ENCODE measurements at regions not wholly inside any gene's neighbourhood (a gene's known extent, or its start where the extent isn't known, plus 50 kb on each side); places are given as distances from the start of the nearest gene placed in this dataset.
"Not testable (repeated sequence)": the region's sequence is repeated elsewhere in the genome, so short reads cannot be mapped to it uniquely, and the experiment has no call there.

DNA sequence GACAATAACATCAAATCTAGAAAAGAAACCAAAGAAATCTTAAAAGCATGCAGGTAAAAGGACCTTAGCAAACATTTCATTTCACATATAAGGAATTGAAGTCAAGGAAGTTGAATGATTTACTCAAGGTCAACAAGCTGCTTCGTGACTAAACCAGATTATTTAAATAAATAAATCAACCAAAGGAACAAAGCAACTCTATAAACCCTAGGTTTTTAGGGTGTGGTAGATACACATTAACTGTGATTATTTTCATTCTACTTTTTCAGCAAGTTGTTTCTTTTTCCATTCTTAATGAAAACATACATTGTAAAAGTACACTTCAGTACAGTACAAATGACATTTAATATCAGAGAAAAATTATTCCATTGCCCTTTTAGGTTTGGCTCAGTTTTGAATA lies 382.0 kb upstream of the STEAP1 start:
- no peak for DNase-seq (ENCODE audit: low spot score)

DNA sequence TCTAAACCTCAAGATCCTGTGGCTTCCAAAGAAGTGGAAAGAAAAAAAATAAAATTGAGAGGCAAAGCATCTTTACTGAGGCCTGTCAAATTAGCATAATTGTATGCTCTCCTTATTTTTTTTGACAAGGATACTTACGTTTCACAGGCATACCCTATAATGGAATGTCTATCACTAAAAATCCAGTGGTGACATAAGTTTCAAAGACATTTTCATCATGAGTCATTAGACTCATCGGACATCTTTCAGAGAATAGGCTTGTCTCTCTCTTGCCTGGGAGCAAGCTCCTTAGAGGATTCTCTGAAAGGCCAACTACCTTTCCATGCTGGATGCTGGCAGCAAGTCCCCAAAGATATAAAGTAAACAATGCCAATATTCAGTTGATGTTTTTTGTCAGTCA lies 380.7 kb upstream of the STEAP1 start:
- no peak for DNase-seq (ENCODE audit: low spot score)

DNA sequence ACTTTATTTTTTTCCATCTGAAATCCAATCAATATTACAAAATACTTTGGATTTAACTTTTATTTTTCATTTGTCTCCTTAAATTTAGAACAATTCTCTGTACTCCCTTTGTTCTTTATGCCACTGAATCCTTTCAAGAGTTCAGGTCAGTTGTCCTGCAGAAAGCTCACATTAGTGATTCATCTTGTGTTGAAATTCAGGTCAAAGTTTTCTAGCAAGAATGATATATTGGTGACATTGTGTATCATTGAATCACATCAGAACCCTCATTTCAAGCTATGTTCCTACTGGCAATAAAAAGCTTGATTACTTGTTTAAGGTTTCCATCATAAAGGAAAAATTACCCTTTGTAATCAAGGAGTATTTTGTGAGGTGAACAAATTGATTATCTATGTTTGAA lies 378.8 kb upstream of the STEAP1 start:
- no peak for DNase-seq (ENCODE audit: low spot score)

DNA sequence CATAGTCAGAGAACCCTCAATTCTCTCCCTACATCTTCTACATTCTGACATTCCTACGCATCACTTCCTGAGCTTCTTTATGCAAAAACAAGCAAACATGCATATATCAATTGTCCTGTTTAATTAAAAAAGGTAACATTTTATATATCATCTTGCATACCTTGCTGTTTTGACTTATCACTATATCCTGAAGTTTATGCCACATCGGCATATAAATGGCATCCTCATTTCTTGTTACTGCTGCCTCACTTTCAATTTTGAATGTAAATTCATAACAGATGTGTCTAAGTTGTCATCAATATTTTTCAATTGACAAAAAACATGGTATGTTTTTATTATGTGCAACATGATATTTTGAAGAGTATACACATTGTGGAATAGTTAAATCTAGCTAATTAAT lies 377.3 kb upstream of the STEAP1 start:
- no peak for DNase-seq (ENCODE audit: low spot score)

DNA sequence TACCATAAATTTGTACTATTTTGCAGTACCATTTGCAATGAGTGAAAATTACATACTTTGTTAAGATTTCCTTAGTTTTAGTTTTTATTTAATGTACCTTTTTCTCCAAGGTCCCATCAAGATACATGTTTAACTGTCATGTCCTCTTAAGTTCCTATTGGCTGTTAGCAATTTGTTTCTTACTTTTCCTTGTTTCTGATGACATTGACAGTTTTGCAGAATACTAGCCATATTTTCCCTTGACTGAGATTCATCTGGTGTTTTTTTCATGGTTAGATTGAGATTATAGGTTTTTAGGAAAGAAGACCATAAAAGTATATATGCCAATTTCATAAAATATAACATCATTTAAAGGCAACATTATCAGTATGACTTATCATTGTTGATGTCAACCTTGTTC lies 376.8 kb upstream of the STEAP1 start:
- DNase-seq (ENCODE audit: low spot score) = no peak

DNA sequence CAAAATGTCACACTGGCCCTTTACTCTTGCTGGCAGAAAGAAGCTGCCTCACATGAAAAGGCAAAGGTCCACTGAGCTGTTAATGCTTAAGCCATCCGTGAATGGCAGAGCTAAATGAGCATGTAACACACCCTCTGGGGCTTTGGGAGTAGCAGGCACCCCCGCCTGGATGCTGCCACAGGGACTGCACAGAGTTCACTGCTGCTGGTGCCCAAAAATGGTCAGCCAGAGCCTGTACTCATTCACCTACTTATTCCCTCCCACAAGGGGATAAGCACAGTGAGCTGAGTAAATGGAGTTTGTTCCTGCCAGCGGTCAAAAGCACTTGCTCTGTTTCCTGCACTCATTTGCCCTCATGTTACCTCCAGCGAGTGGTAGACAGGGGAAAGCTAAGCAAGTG lies 374.0 kb upstream of the STEAP1 start:
- DNase-seq (ENCODE audit: low spot score) = no peak

DNA sequence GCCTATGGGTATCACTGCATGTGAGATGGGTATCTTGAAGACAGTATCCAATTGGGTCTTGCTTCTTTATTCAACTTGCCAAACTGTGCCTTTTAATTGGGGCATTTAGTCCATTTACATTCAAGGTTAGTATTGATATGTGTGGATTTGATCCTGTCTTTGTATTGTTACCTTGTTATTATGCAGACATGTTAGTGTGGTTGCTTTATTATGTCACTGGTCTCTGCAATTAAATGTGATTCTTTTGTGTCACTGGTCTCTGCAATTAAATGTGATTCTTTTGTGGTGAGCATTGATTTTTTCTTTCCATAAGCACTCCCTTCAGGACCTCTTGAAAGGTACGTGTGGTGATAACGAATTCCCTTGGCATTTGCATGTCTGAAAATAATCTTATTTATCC lies 357.8 kb upstream of the STEAP1 start:
- no peak for DNase-seq (ENCODE audit: low spot score)

DNA sequence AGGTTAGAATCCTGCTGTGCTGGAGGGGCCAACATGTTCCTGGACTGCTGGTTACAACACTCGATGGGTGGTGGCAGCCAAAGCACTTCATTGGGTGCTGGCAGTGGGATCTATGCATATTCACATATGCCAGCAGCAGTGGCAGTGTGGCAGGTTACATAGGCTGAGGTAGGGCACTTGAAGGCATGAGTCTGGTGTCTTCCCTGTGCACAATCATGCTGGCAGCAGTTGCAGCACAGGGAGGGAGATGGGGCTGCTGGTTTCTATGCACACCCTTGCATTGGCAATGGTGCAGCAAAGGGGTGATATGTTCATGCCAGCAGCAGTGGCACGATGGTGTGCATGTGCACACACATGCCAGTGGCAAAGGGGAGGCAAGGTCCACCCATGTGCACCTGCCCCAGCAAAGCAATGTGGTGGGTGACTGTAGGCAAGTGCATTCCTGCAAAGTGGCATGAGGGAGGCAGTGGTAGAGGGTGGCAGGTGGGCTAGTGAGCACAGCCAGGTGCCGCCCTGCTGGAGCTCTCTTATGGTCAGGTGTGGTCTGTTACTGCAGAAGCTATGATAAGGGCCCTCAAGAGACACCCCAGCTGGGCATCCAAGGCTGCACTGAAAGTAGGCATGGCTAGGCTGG lies 356.2 kb upstream of the STEAP1 start:
- DNase-seq (ENCODE audit: low spot score) = no peak

DNA sequence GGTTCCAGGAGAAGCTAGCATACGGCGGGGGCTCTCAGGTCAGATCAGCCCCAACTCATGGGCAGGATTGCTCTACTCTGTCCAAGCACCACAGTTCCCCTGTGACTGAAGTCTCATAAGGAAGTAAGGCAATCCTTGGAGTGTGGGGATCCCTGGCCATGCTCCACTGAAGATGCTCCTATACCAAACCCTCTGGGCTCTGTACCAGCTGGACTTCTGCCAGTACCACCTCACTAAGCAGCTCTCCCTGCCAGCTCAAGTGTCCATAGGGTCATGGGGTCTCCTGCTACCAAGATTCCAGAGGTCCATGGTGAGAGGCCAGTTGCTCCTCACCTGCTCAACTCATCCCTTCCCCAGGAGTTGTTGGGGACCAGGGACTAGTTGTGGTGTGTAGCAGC lies 355.7 kb upstream of the STEAP1 start:
- no peak for DNase-seq (ENCODE audit: low spot score)

DNA sequence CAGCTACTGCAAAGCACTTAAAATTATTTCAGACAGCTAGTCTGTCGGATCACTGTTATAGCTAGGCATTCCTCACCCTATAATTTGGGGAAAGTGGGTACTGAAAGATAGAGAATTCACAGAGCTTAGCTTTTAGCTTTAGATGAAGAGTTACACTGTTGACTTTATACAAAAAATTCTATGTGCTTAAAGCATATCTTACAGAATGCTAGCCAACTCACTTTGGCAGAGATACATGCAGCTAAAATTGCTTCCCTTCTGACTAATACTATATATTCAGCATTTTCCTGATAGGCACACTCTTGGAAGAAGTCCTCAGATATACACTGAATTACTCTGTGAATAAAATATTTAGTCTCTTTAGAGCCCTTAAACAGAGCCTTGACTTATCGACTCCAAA lies 353.5 kb upstream of the STEAP1 start:
- no peak for DNase-seq (ENCODE audit: low spot score)

DNA sequence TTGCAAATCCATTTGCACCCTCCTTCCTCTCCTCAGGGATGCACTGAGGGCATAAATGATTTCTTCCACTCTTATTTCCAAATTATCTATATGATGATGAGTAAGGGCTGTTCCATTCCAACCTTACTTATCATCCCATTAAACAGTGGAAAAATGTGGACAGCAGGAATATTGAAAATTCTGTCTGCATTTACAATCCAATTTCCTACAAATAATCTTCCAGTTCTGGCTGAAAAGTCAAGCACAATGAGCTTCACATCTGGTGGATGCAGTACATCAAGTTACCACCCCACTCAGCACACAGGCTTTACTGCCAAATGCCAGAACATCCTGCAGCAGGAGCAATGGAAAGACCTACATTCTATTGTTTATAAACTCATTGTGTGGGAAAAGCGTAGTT lies 345.0 kb upstream of the STEAP1 start:
- DNase-seq (ENCODE audit: low spot score) = no peak

DNA sequence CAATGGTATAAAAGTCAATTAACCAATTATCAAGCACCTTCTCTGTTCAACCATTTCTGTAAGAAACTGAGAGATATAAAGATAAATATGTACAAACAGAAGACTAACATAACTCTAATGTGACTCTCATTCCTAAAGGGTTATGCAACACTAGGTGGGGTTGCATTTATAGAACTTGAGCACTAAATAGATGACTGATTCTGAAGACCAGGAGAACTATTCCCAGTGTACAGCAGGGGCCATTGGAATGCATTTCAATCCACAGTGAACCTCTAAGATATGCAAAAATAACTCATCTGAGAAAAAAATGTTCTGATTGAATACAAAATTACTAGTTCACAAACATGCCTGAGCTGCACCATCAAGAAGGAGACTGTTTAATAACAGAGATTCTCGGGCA lies 341.2 kb upstream of the STEAP1 start:
- no peak for DNase-seq (ENCODE audit: low spot score)

DNA sequence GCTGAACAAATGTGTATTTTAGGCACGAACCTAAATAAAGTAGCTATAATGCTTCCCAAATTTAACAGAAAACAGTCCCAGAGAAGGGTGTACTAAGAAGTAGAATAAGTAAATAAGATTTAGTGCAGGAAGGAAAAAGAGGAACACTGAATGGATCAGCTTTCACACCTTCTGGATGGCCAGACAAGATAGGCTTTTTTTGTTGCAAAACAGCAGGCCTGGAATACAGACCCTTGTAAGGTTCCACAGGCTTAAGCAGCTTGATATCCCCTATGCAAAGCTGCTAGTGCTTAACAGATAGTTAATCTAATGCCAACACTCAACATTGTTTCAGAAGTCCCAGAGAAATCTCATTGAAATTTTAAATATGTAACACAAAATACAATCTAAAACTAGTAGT lies 328.1 kb upstream of the STEAP1 start:
- DNase-seq (ENCODE audit: low spot score) = no peak

DNA sequence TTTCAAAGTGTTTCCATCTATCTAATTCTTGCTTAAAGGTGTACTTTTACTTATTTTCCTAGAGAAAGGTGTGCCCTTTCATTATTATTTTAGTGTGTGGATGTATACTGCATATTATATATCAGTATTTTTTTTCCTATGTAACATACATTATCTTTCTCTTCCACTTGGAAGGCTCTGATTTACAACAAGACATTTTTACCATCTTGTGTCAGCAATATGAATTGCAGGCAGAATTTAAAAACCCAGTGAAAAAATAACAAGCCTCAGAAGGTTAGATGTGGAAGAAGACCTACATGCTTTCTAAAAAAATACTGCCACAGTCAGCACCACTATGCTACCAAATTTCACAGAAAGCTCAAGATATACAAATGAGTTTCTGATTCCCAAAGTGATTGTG lies 327.7 kb upstream of the STEAP1 start:
- no peak for DNase-seq (ENCODE audit: low spot score)

DNA sequence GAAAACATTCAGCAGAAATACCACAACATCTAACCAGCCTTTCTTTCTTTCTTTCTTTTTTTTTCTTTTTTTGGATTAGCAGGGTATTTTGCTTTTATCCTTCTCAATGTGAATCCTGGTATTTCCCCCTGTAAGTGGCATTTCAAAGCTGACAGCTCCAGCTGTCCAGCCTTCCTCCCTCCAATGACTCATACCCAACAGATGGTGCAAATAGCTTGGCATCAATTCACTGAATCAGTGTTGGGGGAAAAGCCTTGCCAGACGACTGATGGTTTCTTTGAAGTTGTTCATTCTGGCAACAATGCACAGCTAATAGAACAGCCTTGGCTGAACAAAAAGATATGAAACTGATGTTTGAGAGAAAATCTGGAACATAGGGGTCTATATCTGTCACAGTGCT lies 316.8 kb upstream of the STEAP1 start:
- DNase-seq (ENCODE audit: low spot score) = no peak

DNA sequence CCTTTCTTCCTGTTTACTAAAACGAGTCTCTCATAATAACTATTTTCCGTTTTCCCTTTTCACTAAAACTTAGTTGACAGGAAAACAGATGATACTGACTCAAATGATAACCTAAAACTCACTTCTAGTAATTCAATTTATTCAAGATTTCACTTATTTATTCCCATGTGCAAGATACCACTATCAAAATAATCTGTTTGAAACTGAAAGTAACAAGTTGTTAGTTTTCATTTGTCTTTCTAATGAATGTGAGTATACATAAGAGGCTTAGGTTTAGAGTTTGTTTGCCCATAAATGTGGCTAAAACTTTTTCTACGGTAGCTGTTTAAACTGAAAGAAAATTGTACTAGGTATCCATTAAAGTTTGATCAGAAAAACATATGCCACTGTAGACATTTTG lies 314.9 kb upstream of the STEAP1 start:
- no peak for DNase-seq (ENCODE audit: low spot score)

DNA sequence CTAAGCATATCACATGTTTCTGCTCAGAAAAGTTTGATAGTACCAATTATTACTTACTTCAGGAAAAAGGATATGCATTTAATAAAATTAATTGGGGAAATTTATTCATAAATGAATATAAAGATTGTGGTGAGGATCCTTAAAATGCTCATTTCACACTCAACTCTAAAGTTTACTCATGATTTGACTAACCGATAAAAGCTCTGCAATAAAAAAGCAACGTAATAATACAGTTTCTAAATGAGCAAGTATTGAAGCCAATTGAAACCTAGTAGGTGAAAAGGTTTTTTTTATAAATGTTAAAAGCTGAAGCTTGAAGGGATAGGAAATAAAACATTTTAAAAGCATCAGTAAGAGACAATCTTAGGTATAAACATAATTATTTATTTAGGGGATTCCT lies 308.3 kb upstream of the STEAP1 start:
- DNase-seq (ENCODE audit: low spot score) = no peak

DNA sequence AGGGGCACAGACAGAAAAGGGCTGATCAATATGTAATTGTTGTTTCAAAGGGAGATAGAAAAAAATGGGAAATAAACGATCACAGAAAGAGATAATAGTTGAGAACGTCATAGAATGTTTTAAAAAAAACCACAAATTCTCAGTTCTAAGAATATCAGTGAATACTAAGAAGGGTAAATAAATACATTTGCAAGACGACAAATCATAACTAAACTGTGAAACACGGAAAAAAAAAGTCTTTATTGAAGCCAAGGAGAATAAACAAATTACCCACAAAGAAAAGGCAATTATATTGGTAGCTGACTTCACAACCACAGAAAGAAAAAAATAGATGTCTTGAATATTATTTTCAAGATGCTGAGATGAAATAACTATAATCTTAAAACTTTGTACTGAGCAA lies 305.2 kb upstream of the STEAP1 start:
- no peak for DNase-seq (ENCODE audit: low spot score)

DNA sequence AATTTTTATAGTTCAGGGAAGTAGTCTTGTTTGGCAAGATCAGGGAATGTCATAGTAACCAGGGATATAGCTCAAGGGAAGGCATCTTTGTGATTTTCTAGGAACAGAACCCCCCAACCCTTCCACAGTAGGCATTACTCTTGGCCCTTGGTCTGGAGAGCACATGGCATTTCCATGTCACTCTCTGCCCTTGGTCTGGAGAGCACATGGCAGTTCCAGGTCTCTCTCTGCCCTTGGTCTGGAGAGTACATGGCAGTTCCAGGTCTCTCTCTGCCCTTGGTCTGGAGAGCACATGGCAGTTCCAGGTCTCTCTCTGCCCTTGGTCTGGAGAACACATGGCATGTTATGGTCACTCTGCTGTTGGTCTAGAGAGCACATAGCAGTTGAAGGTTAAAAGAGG lies 297.2 kb upstream of the STEAP1 start:
- not testable (repeated sequence) for DNase-seq (ENCODE audit: low spot score)

DNA sequence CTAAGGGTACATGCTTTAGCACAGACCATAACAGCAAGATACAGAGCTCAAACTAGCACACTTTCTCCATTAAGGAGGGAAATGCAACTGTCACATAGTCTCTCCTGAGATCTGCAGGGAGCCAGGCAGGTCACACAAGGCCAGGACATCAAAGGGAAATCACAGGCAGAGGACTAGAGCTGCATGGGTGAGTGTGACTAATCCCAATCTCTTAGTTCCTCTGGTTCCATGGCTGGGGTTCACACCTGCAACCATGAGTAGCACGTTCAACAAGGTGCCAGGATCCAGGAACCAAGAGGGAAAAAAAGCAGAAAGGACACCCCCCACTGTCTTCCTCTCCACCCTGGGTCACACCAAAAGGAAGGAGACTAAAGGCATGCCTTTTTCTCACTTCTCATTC lies 296.5 kb upstream of the STEAP1 start:
- DNase-seq (ENCODE audit: low spot score) = no peak

DNA sequence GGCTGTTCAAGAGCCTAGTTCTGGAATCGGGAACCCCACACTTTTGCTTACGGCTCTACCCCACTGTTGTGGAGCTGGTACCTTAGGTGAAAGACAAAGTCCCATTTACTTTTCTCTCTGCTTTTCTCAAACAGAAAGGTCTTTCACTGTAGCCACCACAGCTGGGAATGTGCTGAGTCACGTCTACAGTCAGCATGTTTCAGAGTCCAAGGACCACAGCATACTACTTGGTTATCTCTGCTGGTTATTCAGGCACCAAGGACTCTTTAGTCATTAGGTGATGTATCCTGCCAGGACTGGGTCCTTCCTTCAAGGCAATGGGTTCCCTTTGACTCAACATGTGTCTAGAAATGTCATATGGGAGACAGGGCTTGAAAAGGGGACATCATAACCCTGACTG lies 266.8 kb upstream of the STEAP1 start:
- DNase-seq (ENCODE audit: low spot score) = no peak

DNA sequence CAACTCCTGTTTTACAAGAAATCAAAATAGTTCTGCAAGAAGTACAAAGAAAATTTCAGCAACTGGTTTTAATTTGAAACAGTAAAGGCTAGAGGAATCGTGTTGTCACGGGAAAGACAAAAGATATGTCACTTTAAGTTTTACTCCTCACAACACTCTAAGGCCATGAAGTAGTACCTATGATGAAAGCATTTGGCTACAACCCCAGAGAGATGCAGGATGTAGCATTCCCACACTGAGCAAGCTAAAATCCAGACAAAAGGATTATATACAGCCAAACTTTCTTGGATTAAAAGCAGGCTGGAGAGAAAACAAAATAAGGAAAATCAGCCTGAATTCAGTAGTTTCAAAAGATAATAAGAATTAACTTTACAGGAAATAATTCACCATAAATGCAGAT lies 245.5 kb upstream of the STEAP1 start:
- DNase-seq (ENCODE audit: low spot score) = no peak

DNA sequence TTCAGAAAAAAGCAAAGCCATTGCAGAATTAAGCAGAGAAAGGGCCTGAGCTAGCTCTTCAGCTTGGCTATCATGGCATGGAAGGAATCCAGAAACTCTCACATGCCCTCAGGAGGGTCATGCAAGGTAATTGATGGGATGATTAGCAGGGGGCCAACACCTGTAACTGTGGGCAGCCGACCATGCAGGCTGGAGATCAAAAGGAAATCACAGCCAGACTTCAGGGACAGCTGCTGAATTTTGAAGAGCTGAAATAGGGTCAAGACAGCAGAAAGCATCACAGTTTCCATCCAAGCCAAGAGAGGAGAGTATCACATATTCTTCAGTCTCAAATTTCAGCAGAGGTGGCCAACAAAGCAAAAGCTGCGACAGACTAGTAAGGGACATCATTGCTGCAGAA lies 239.6 kb upstream of the STEAP1 start:
- no peak for DNase-seq (ENCODE audit: low spot score)

DNA sequence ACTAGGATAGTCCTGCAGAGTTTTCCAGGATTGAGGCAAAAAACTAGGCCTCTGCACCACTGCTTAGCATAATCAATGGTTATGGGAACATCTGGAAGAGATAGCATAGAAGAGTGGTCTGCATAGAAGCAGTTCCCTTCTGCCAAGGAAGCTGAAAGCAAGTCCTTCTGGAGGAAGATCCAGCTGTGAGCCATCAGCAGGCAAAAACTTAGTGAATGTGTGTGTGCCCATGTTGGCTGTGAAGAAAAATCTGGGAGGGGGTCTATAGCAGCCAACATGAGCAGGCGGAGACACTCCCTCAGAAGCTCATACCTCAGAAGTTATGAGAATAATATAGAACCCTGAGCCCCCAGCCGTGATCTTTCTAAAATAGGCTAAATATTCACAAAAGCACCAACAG lies 228.1 kb upstream of the STEAP1 start:
- no peak for DNase-seq (ENCODE audit: low spot score)

DNA sequence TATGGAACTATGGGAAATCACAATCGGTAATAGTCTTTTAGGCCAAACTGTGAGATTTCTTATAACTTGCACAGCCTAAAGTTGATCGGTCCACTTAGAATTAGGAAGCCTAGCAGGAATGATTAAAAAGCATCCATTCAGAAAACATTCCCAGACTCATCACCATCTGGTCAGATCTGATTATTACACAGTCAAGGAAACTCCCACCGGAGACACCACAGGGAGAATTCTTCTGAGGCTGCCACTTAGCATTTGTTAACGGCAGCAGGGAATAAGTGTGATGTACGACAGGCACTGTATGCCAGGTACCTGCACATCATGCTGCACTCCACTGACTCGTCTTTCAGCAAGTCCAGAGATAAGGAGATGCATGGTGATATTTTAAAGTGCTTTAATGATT lies 227.6 kb upstream of the STEAP1 start:
- no peak for DNase-seq (ENCODE audit: low spot score)
